GM12864 (cell line): ENCODE measurements at regions not wholly inside any gene's neighbourhood (a gene's known extent, or its start where the extent isn't known, plus 50 kb on each side); places are given as distances from the start of the nearest gene placed in this dataset.

Experiments used
- DNase-seq: peaks from one replicate; pipeline ENCODE4 v3.0.0-alpha.2; 2011; ENCODE audit warnings: low read depth
- H3K4me3 ChIP-seq: 2 replicates; pipeline ENCODE4 v1.5.1; 2011; ENCODE audit warnings: mild to moderate bottlenecking, low read depth, low read length, control low read depth
- TF ChIP-seq, protein P1 (sequence below): IDR thresholded peaks from 2 replicates; pipeline ENCODE4 v1.5.1; 2011; ENCODE audit warnings: low read depth, mild to moderate bottlenecking, moderate library complexity, low read length, control low read depth, inconsistent platforms; ENCODE audit errors: missing control alignments

DNA sequence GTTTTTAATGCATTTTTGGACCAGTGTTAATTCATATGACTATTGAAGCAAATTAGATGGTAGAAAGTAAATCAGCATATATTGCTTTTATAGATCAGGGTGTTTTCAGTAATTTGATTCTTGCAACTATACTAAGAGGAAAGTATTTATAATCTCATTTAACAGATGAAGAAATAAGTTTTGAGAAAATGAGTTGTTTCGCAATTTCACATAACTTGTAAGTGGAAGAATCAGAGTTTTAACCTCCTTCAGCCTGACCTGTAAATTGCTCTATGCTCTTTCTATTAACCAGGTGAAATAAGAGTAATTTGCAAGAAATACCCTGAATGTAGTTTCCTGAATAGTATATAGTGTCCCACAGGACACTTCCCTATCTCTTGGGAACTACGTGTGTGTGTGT, 1106.8 kb upstream of the RAG2 start:
- DNase-seq = no peak
- TF ChIP-seq, protein P1, sequence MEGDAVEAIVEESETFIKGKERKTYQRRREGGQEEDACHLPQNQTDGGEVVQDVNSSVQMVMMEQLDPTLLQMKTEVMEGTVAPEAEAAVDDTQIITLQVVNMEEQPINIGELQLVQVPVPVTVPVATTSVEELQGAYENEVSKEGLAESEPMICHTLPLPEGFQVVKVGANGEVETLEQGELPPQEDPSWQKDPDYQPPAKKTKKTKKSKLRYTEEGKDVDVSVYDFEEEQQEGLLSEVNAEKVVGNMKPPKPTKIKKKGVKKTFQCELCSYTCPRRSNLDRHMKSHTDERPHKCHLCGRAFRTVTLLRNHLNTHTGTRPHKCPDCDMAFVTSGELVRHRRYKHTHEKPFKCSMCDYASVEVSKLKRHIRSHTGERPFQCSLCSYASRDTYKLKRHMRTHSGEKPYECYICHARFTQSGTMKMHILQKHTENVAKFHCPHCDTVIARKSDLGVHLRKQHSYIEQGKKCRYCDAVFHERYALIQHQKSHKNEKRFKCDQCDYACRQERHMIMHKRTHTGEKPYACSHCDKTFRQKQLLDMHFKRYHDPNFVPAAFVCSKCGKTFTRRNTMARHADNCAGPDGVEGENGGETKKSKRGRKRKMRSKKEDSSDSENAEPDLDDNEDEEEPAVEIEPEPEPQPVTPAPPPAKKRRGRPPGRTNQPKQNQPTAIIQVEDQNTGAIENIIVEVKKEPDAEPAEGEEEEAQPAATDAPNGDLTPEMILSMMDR = no peak
- no peak overlapping the region for H3K4me3 ChIP-seq

DNA sequence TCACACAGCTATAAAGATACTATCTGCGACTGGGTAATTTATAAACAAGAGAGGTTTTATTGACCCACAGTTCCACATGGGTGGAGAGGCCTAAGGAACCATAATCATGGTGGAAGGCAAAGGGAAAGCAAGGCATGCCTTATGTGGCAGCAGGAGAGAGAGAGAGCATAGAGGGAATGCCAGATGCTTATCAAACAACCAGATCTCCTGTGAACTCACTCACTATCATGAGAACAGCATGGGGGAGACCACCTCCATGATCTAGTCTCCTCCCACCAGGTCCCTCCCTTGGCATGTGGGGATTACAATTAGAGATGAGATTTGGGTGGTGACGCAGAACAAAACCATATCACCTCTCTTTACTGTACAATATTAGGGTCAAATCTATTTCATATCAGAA, 1101.6 kb upstream of the RAG2 start:
- no peak for DNase-seq
- TF ChIP-seq, protein P1 = no peak
- H3K4me3 ChIP-seq = no peak overlapping the region

DNA sequence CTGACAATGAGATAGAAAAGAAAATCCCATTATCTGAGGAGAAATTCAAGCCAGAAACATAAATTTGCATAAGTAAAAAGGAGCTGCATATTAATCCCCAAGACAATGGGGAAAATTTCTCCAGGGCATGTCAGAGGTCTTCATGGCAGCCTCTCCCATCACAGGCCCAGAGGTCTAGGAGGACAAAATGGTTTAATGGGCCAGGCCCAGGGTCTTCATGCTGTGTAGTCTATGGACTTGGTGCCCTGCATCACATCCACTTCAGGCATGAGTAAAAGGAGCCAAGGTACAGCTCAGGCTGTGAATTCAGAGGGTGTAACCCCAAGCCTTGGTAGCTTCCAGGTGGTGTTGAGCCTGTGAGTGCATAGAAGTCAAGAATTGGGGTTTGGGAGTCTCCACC, 1097.2 kb upstream of the RAG2 start:
- DNase-seq = no peak
- TF ChIP-seq, protein P1 = no peak
- no peak overlapping the region for H3K4me3 ChIP-seq

DNA sequence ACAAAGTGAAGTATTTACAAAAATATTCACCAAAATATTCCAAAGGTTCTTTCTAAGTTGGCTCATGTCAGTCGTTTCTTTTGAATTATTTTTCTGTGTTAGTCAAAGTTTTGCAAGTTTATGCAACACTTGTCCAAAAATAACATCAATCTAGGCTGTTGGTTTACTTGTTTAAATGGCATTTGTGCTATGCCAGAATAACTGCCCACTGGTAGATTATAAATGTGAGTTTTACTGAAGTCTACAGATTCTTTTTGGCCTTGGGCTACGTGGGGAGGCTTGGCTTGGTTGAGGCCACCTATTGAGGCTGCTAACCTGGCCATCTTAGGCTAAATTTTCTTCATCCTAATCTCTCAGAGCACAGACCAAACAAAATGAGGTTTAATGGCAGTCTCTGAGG, 1091.9 kb upstream of the RAG2 start:
- DNase-seq = no peak
- TF ChIP-seq, protein P1 = no peak
- no peak overlapping the region for H3K4me3 ChIP-seq

DNA sequence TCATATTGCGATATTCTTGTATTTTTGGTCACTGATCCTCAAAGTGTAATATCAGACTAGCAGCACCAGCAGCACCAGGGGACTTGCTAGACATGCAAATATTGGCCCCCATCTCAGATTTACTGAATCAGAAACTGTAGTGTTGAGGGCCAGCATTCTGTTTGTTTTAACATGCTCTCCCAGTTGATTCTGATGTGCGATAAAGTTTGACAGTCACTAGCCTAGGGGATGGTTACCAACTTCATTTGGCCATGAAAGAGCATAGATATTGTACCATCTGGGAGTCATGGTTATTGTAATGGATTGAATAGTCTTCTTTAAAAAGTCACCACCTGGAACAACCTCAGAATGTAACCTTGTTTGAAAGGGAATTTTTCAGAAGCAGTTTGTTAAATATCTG, 1090.4 kb upstream of the RAG2 start:
- no peak for DNase-seq

DNA sequence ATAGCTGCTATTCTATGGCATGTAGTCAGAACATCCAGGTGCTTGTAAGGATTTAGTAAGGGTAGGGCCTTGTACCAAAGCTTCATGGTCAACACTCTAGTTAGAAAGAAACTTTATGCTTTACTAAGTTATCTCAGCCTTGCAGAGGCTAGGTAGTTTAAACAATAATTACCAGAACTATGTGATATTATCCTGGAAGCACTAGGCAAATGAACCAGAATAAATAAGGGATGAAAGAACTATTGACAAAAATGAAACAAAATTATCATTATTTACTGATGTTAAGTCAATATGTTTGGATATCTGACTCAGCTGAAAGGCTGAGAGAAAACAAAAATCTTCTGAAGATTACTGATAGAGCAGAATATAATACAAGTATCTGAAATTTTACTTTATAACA, 1089.1 kb upstream of the RAG2 start:
- no peak for DNase-seq
- TF ChIP-seq, protein P1 = no peak
- no peak overlapping the region for H3K4me3 ChIP-seq

More for the DNA sequence above, 1090.4 kb upstream of the RAG2 start:
- TF ChIP-seq, protein P1 = no peak
- no peak overlapping the region for H3K4me3 ChIP-seq

DNA sequence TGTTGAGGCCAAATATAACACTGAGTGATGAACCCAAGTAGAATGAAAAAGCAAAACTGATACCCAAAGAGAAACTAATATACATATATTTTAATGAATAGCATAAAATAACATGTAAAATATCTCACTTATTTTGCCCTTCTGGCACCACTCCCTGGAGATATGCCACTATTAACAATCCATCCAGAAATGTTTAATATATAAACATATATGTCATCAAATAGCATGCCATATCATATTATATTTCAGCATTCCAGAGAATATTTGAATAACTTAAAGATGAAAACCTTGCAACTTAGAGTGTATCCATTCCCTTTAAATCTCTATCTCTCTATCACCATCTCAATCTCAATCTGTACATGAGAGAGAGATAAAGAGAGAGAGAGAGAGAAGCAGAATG, 1073.3 kb upstream of the RAG2 start:
- H3K4me3 ChIP-seq = no peak overlapping the region
- TF ChIP-seq, protein P1 = no peak
- no peak for DNase-seq
